Uterus (tissue), 3 donors: ENCODE measurements at regions not wholly inside any gene's neighbourhood (a gene's known extent, or its start where the extent isn't known, plus 50 kb on each side); places are given as distances from the start of the nearest gene placed in this dataset.
A peak's percentile ranks its signal among the peaks of the same experiment; 100 is the strongest.

ENCODE experiments used
- DNase-seq, 2 donors: peaks; one replicate each; pipeline ENCODE4 v3.0.0-alpha.2; 2019 to 2020
- H3K27ac ChIP-seq, 2 donors: fragments of 200-600 bp; sonication (generic); 1 replicate in 1 of 2; 2 replicates in 1 of 2; pipeline ENCODE4 v1.5.1; 2016 to 2018
- H3K27me3 ChIP-seq, 2 donors: fragments of 200-600 bp; sonication (generic); one replicate each; pipeline ENCODE4 v1.5.1; 2018 to 2019; ENCODE audit warnings: control low read depth in 1 of 2
- H3K36me3 ChIP-seq, 2 donors: fragments of 200-600 bp; sonication (generic); one replicate each; pipeline ENCODE4 v1.5.1; 2019; ENCODE audit warnings: control low read depth in 1 of 2
- H3K4me1 ChIP-seq, 2 donors: fragments of 200-600 bp; sonication (generic); one replicate each; pipeline ENCODE4 v1.5.1; 2018 to 2019; ENCODE audit warnings: control low read depth in 1 of 2
- H3K4me3 ChIP-seq, 2 donors: fragments of 200-600 bp; sonication (generic); 1 replicate in 1 of 2; 2 replicates in 1 of 2; pipeline ENCODE4 v1.5.1; 2018 to 2019; ENCODE audit warnings: mild to moderate bottlenecking in 1 of 2
- H3K9me3 ChIP-seq, 2 donors: fragments of 200-600 bp; sonication (generic); one replicate each; pipeline ENCODE4 v1.5.1; 2019; ENCODE audit warnings: control low read depth in 1 of 2
- CTCF ChIP-seq, 4 experiments: fragments of 200-600 bp in 2 of 4; fragments of 450-650 bp in 2 of 4; sonication (generic) in 2 of 4; IDR thresholded peaks; one replicate each; pipeline ENCODE4 v1.5.1; 2016 to 2019; ENCODE audit warnings: antibody characterized with exemption in 4 of 4, mild to moderate bottlenecking in 2 of 4, moderate library complexity in 1 of 4
- POLR2A ChIP-seq, 2 donors: fragments of 450-650 bp; IDR thresholded peaks; one replicate each; pipeline ENCODE4 v1.6.1; 2016; ENCODE audit warnings: antibody characterized with exemption in 2 of 2, mild to moderate bottlenecking in 1 of 2, moderate library complexity in 1 of 2
- intact Hi-C: fragments of 100-400 bp; cut with DNase I; formaldehyde crosslinking; loops from one replicate; pipeline ENCODE4 v1.15.1; 2023; ENCODE audit warnings: low total_unique reads
- donor health status: DM: yes; HTN: yes; CAD: no.

GRCh38 chrX:109878236-109878635 lies 124.7 kb upstream of the TMEM164 start:
- no peaks in the 10 kb centered on the region for H3K36me3 ChIP-seq
- H3K27me3 ChIP-seq, result no peaks in the 10 kb centered on the region
- TF ChIP-seq POLR2A (IDR thresholded peaks at IDR 0.05) (no peak), CTCF (IDR thresholded peaks at IDR 0.05) (no peak)
- H3K9me3 ChIP-seq, result no peaks in the 10 kb centered on the region
- no peak overlapping the region for H3K27ac ChIP-seq
- no peak for DNase-seq
- H3K4me3 ChIP-seq, result no peak overlapping the region
- intact Hi-C loops, result no loop called here
- no peaks in the 10 kb centered on the region for H3K4me1 ChIP-seq

GRCh38 chrX:109879991-109880390 lies 122.9 kb upstream of the TMEM164 start:
- H3K4me1 ChIP-seq, result no peaks in the 10 kb centered on the region
- TF ChIP-seq CTCF (IDR thresholded peaks at IDR 0.05) (no peak), POLR2A (IDR thresholded peaks at IDR 0.05) (no peak)
- no peak for DNase-seq
- no peak overlapping the region for H3K27ac ChIP-seq
- no peaks in the 10 kb centered on the region for H3K9me3 ChIP-seq
- H3K27me3 ChIP-seq, result no peaks in the 10 kb centered on the region
- no peak overlapping the region for H3K4me3 ChIP-seq
- no peaks in the 10 kb centered on the region for H3K36me3 ChIP-seq
- intact Hi-C loops, result no loop called here

- Histone ChIP-seq H3K36me3 (no peaks in the 10 kb centered on the region), H3K4me3 (no peak overlapping the region), H3K27ac (no peak overlapping the region), H3K9me3 (no peaks in the 10 kb centered on the region), H3K4me1 (no peaks in the 10 kb centered on the region), H3K27me3 (no peaks in the 10 kb centered on the region)
- no peak for DNase-seq
- no peak for TF ChIP-seq CTCF (IDR thresholded peaks at IDR 0.05)
- no peak for TF ChIP-seq POLR2A (IDR thresholded peaks at IDR 0.05)
- intact Hi-C loops, result no loop called here
Measured at GRCh38 chrX:109880629-109881028, 122.3 kb upstream of the TMEM164 start.

- Histone ChIP-seq H3K27ac (no peak overlapping the region), H3K36me3 (no peaks in the 10 kb centered on the region), H3K9me3 (no peaks in the 10 kb centered on the region), H3K4me3 (no peak overlapping the region), H3K27me3 (no peaks in the 10 kb centered on the region), H3K4me1 (no peaks in the 10 kb centered on the region)
- intact Hi-C loops, result no loop called here
- DNase-seq, result no peak
- no peak for TF ChIP-seq POLR2A (IDR thresholded peaks at IDR 0.05)
- peak; percentile 36 to 47 (median 40) for TF ChIP-seq CTCF (IDR thresholded peaks at IDR 0.05)
Measured at GRCh38 chrX:109886122-109886761, 116.7 kb upstream of the TMEM164 start.

- intact Hi-C loops, result no loop called here
- no peak overlapping the region for H3K4me3 ChIP-seq
- no peaks in the 10 kb centered on the region for H3K27me3 ChIP-seq
- TF ChIP-seq CTCF (IDR thresholded peaks at IDR 0.05), result no peak
- no peak for TF ChIP-seq POLR2A (IDR thresholded peaks at IDR 0.05)
- no peaks in the 10 kb centered on the region for H3K36me3 ChIP-seq
- DNase-seq, result no peak
- no peaks in the 10 kb centered on the region for H3K9me3 ChIP-seq
- no peak overlapping the region for H3K27ac ChIP-seq
- no peaks in the 10 kb centered on the region for H3K4me1 ChIP-seq
Measured at GRCh38 chrX:109889289-109890006, 113.5 kb upstream of the TMEM164 start.
